NCI-H1105 (cell line): ENCODE measurements at regions not wholly inside any gene's neighbourhood (a gene's known extent, or its start where the extent isn't known, plus 50 kb on each side); places are given as distances from the start of the nearest gene placed in this dataset.
"Not testable (repeated sequence)": the region's sequence is repeated elsewhere in the genome, so short reads cannot be mapped to it uniquely, and the experiment has no call there.

Source experiments
- DNase-seq: peaks from one replicate; lab custom pipeline; 2025; lab: John Stamatoyannopoulos, UW

GRCh38 chr21:35982717-35983116, 77.6 kb downstream of the SETD4 start:
- no peak for DNase-seq

GRCh38 chr21:35981514-35982070, 78.7 kb downstream of the SETD4 start:
- no peak for DNase-seq

- no peak for DNase-seq
Measured at GRCh38 chr21:35980821-35981220, 79.5 kb downstream of the SETD4 start.

GRCh38 chr21:35977860-35978259, 82.5 kb downstream of the SETD4 start:
- DNase-seq: not testable (repeated sequence)

- no peak for DNase-seq
Measured at GRCh38 chr21:35976929-35977328, 83.4 kb downstream of the SETD4 start.

GRCh38 chr21:35976481-35976880, 83.8 kb downstream of the SETD4 start:
- DNase-seq: no peak

- DNase-seq: no peak
Measured at GRCh38 chr21:35974775-35975174, 85.6 kb downstream of the SETD4 start.

GRCh38 chr21:35971824-35972223, 88.5 kb downstream of the SETD4 start:
- no peak for DNase-seq

GRCh38 chr21:35969281-35969680, 91.0 kb downstream of the SETD4 start:
- DNase-seq: no peak

GRCh38 chr21:35968564-35968963, 91.8 kb downstream of the SETD4 start:
- no peak for DNase-seq

- DNase-seq: no peak
Measured at GRCh38 chr21:35965699-35966098, 94.6 kb downstream of the SETD4 start.

- DNase-seq: no peak
Measured at GRCh38 chr21:35963920-35964451, 96.3 kb downstream of the SETD4 start.

- no peak for DNase-seq
Measured at GRCh38 chr21:35962917-35963316, 97.4 kb downstream of the SETD4 start.

GRCh38 chr21:35954066-35954465, 106.3 kb downstream of the SETD4 start:
- DNase-seq: no peak

GRCh38 chr21:35953597-35953996, 106.7 kb downstream of the SETD4 start:
- DNase-seq: no peak

GRCh38 chr21:35952651-35953340, 107.5 kb downstream of the SETD4 start:
- no peak for DNase-seq

- no peak for DNase-seq
Measured at GRCh38 chr21:35948982-35949381, 111.3 kb downstream of the SETD4 start.

- DNase-seq: no peak
Measured at GRCh38 chr21:35945089-35945671, 115.1 kb downstream of the SETD4 start.

GRCh38 chr21:35943752-35944151, 116.6 kb downstream of the SETD4 start:
- peak; percentile 23 for DNase-seq

GRCh38 chr21:35942211-35943144, 117.8 kb downstream of the SETD4 start:
- no peak for DNase-seq

- peak; percentile 72 for DNase-seq
Measured at GRCh38 chr21:35940074-35940927, 120.0 kb downstream of the SETD4 start.
